Naive B cell (primary cell): ENCODE measurements at regions not wholly inside any gene's neighbourhood (a gene's known extent, or its start where the extent isn't known, plus 50 kb on each side); places are given as distances from the start of the nearest gene placed in this dataset.

ENCODE experiments used
- ATAC-seq, 2 donors: fragments of 150-1000 bp; cut with Tn5 transposase; 2 replicates each; pipeline ENCODE4 v1.10.0; 2021; ENCODE audit warnings: low read depth in 2 of 2, mild to moderate bottlenecking in 2 of 2, moderate library complexity in 2 of 2
- DNase-seq: peaks from one replicate; pipeline ENCODE4 v3.0.0; 2022
- H3K27ac Mint-ChIP-seq, 6 donors: one replicate each; pipeline ENCODE4 v1.8.0; 2020 to 2022; ENCODE audit warnings: mild to moderate bottlenecking in 6 of 6, mixed read lengths in 6 of 6, moderate library complexity in 5 of 6, inconsistent platforms in 2 of 6
- H3K27me3 Mint-ChIP-seq, 3 donors: one replicate each; pipeline ENCODE4 v1.8.0; 2021 to 2022; ENCODE audit warnings: mixed read lengths in 3 of 3, mild to moderate bottlenecking in 1 of 3
- H3K36me3 Mint-ChIP-seq, 2 donors: one replicate each; pipeline ENCODE4 v1.8.0; 2020 to 2022; ENCODE audit warnings: mixed read lengths in 2 of 2, inconsistent platforms in 1 of 2, mild to moderate bottlenecking in 1 of 2
- H3K4me1 Mint-ChIP-seq, 3 donors: one replicate each; pipeline ENCODE4 v1.8.0; 2020 to 2022; ENCODE audit warnings: mixed read lengths in 3 of 3, inconsistent platforms in 1 of 3, mild to moderate bottlenecking in 1 of 3, moderate library complexity in 1 of 3
- H3K4me3 Mint-ChIP-seq, 8 donors: one replicate each; pipeline ENCODE4 v1.8.0; 2020 to 2022; ENCODE audit warnings: mild to moderate bottlenecking in 8 of 8, mixed read lengths in 8 of 8, moderate library complexity in 8 of 8, inconsistent platforms in 2 of 8
- H3K9me3 Mint-ChIP-seq, 7 donors: one replicate each; pipeline ENCODE4 v1.8.0; 2020 to 2022; ENCODE audit warnings: mixed read lengths in 7 of 7, mild to moderate bottlenecking in 5 of 7, inconsistent platforms in 2 of 7, moderate library complexity in 1 of 7

- H3K27ac Mint-ChIP-seq: no peak overlapping the region
- H3K4me3 Mint-ChIP-seq: no peak overlapping the region
Observed at GRCh38 chr5:71954329-71954728, 152.9 kb upstream of the MAP1B start.

DNA sequence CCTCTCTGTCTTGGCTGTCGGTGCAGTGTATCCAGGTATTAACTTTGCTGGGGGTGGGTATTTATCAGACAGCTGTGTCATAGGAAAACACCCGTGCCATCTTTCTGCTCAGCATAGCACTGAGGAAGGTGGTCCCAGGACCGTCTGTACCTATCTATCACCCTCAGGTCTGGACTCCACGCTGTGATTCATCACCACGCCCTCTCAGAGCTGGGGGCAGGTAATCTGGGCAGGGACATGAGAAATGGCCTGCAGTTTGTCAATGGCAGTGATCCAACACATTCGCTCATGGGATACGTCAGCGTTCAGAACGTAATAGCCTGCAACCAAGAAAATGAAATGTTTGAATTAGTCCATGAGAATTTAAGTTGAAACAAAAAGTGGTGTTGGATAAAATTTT is 151.6 kb upstream of the MAP1B start:
- no peak for DNase-seq

More at GRCh38 chr5:71954329-71954728, 152.9 kb upstream of the MAP1B start:
- Mint-ChIP-seq H3K36me3 (no peaks in the 10 kb centered on the region), H3K9me3 (peaks cover 0 to 22% (median 4%) of the 10 kb centered on the region in 7 donors), H3K27me3 (peaks cover 8 to 22% (median 10%) of the 10 kb centered on the region in 3 donors), H3K4me1 (no peaks in the 10 kb centered on the region)
- ATAC-seq (no peak), DNase-seq (no peak)

GRCh38 chr5:71957292-71957898 is 149.9 kb upstream of the MAP1B start:
- H3K4me3 Mint-ChIP-seq: no peak overlapping the region

More for the DNA sequence above, 151.6 kb upstream of the MAP1B start:
- peaks cover 8 to 22% (median 10%) of the 10 kb centered on the region in 3 donors for H3K27me3 Mint-ChIP-seq
- no peak overlapping the region for H3K4me3 Mint-ChIP-seq
- peaks cover 0 to 18% (median 2%) of the 10 kb centered on the region in 7 donors for H3K9me3 Mint-ChIP-seq
- no peak for ATAC-seq
- H3K36me3 Mint-ChIP-seq: no peaks in the 10 kb centered on the region
- H3K4me1 Mint-ChIP-seq: no peaks in the 10 kb centered on the region
- no peak overlapping the region for H3K27ac Mint-ChIP-seq

DNA sequence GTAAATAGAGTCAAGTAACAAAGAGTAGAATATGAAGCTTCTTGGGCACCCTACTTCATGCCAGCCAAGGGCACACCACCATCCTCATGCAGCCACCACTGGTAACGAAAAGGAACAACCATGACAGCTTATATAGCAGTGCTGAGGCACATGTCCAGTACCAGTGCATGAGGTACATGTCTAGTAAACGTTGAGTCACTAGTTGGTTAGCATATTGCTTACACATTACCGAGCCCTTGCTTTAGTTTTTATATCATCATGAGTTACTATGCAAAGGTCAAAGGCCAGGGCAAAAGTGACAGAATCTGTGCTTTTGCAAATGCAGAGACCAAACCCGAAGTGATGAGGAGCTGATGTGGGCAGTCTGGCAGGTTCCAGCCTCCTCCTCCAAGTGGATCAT is 147.1 kb upstream of the MAP1B start:
- DNase-seq: no peak
- no peaks in the 10 kb centered on the region for H3K36me3 Mint-ChIP-seq
- no peak for ATAC-seq
- H3K4me1 Mint-ChIP-seq: no peaks in the 10 kb centered on the region
- peaks cover under 1 to 13% (median 11%) of the 10 kb centered on the region in 3 donors for H3K27me3 Mint-ChIP-seq
- peaks cover 0 to 5% (median 2%) of the 10 kb centered on the region in 7 donors for H3K9me3 Mint-ChIP-seq
- no peak overlapping the region for H3K27ac Mint-ChIP-seq
- H3K4me3 Mint-ChIP-seq: no peak overlapping the region

More at GRCh38 chr5:71957292-71957898, 149.9 kb upstream of the MAP1B start:
- Mint-ChIP-seq H3K9me3 (peaks cover 0 to 8% (median 0%) of the 10 kb centered on the region in 7 donors), H3K4me1 (no peaks in the 10 kb centered on the region), H3K27ac (no peak overlapping the region), H3K36me3 (no peaks in the 10 kb centered on the region), H3K27me3 (peaks cover 8 to 20% (median 10%) of the 10 kb centered on the region in 3 donors)
- no peak for DNase-seq
- ATAC-seq: no peak

DNA sequence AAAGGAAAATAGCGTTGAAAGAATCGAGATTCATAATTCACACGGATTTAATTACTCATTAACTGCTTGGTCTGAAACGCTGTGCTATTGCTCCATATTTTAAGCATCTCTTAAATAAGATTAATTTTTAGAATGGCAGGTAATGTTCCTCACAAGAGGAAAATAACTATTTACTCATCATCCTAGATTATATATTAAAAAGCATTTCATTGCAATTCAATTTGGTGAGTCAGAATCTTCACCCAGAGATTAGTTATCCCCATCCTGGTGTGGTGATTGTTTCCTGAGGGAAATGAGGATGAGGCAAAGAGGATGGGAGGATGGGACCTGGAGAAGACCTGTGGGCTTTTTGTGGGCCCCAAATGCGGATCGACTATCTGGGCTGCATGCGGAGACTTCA is 145.5 kb upstream of the MAP1B start:
- no peak overlapping the region for H3K4me3 Mint-ChIP-seq
- H3K27me3 Mint-ChIP-seq: peaks cover 0 to 15% (median 10%) of the 10 kb centered on the region in 3 donors
- H3K4me1 Mint-ChIP-seq: no peaks in the 10 kb centered on the region
- ATAC-seq (no peak), DNase-seq (no peak)
- no peak overlapping the region for H3K27ac Mint-ChIP-seq
- H3K9me3 Mint-ChIP-seq: peaks cover 0 to 10% (median 4%) of the 10 kb centered on the region in 7 donors
- H3K36me3 Mint-ChIP-seq: no peaks in the 10 kb centered on the region

DNA sequence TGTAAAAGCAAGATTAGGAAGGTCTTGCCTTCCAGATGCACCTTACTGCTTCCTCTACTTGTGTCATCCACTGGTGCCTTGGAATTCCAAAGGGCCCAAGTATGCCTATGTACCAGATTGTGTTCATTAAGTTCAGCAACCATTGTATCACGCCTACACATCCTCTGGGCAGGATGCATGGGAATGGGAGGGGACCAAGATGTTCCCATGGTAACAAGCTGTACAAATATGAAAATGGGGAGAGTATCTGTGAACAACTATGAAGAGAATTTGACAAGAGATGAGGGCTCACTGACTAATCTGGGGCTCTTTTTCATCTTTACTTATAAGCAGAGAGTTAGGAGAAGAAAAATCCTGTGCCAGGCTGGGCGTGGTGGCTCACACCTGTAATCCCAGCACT is 137.8 kb upstream of the MAP1B start:
- Mint-ChIP-seq H3K4me1 (no peaks in the 10 kb centered on the region), H3K27me3 (peaks cover 10 to 30% (median 15%) of the 10 kb centered on the region in 3 donors), H3K36me3 (no peaks in the 10 kb centered on the region), H3K27ac (no peak overlapping the region), H3K9me3 (peaks cover 0 to 11% (median 0%) of the 10 kb centered on the region in 7 donors), H3K4me3 (no peak overlapping the region)
- no peak for ATAC-seq
- no peak for DNase-seq

GRCh38 chr5:71971862-71972261 is 135.4 kb upstream of the MAP1B start:
- ATAC-seq: no peak
- H3K27me3 Mint-ChIP-seq: peaks cover 13 to 32% (median 15%) of the 10 kb centered on the region in 3 donors
- H3K36me3 Mint-ChIP-seq: no peaks in the 10 kb centered on the region
- DNase-seq: no peak
- no peak overlapping the region for H3K27ac Mint-ChIP-seq
- no peak overlapping the region for H3K4me3 Mint-ChIP-seq
- peaks cover 0 to 7% (median 0%) of the 10 kb centered on the region in 7 donors for H3K9me3 Mint-ChIP-seq
- H3K4me1 Mint-ChIP-seq: no peaks in the 10 kb centered on the region

GRCh38 chr5:71972777-71973473 is 134.3 kb upstream of the MAP1B start:
- H3K9me3 Mint-ChIP-seq: peaks cover 0 to 7% (median 0%) of the 10 kb centered on the region in 7 donors

GRCh38 chr5:71973563-71973962 is 133.7 kb upstream of the MAP1B start:
- Mint-ChIP-seq H3K36me3 (no peaks in the 10 kb centered on the region), H3K27me3 (peaks cover 11 to 32% (median 15%) of the 10 kb centered on the region in 3 donors), H3K4me1 (no peaks in the 10 kb centered on the region), H3K9me3 (peaks cover 0 to 7% (median 0%) of the 10 kb centered on the region in 7 donors), H3K4me3 (no peak overlapping the region), H3K27ac (no peak overlapping the region)
- ATAC-seq (no peak), DNase-seq (no peak)

More at GRCh38 chr5:71972777-71973473, 134.3 kb upstream of the MAP1B start:
- H3K27ac Mint-ChIP-seq: no peak overlapping the region
- ATAC-seq (no peak), DNase-seq (no peak)
- H3K4me3 Mint-ChIP-seq: no peak overlapping the region
- H3K27me3 Mint-ChIP-seq: peaks cover 14 to 32% (median 15%) of the 10 kb centered on the region in 3 donors
- H3K4me1 Mint-ChIP-seq: no peaks in the 10 kb centered on the region
- H3K36me3 Mint-ChIP-seq: no peaks in the 10 kb centered on the region

GRCh38 chr5:71974165-71974564 is 133.1 kb upstream of the MAP1B start:
- Mint-ChIP-seq H3K4me1 (no peaks in the 10 kb centered on the region), H3K27ac (no peak overlapping the region), H3K9me3 (peaks cover 0 to 7% (median 0%) of the 10 kb centered on the region in 7 donors), H3K4me3 (no peak overlapping the region), H3K27me3 (peaks cover 11 to 32% (median 14%) of the 10 kb centered on the region in 3 donors), H3K36me3 (no peaks in the 10 kb centered on the region)
- ATAC-seq (no peak), DNase-seq (no peak)

DNA sequence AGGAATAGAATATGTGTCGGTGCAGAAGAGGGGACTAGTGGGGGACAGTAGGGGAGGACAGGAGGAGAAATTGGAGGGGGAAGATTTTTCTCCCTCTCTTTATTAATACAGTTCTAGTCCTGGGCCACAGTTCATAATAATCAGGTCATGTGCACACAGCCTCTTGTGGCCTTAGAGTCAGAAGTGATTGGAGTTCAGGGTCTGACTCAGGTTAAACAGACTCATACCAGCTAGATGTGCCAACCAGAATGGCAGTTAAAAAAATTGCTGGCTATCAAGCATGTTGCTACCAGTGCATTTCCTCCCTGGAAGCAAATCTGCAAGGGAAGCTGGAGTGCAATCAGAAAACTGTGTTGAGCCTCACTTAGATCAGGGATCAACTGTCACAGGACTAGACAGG is 132.7 kb upstream of the MAP1B start:
- Mint-ChIP-seq H3K4me3 (no peak overlapping the region), H3K36me3 (no peaks in the 10 kb centered on the region), H3K27me3 (peaks cover 8 to 28% (median 10%) of the 10 kb centered on the region in 3 donors), H3K9me3 (peaks cover 0 to 7% (median 0%) of the 10 kb centered on the region in 7 donors), H3K4me1 (no peaks in the 10 kb centered on the region), H3K27ac (no peak overlapping the region)
- ATAC-seq (no peak), DNase-seq (no peak)

DNA sequence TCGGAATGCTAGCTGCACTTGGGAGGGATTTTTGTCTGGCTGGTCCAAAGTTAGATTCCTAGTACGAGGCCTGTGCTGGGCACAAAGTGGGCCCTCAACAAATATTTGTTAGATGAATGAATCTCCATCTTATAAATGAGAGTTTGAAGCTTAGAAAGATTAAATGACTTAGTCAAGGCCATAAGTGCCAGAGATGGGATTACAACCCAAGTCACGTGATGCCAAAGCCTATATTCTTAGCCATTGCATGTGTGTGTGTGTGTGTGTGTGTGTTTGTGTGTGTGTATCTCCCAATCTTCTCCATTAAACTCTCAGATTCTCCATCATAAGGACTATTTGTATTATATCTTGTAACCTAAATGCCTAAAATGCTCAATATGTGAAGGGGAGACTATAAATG is 130.8 kb upstream of the MAP1B start:
- Mint-ChIP-seq H3K4me1 (no peaks in the 10 kb centered on the region), H3K27ac (no peak overlapping the region), H3K4me3 (no peak overlapping the region), H3K9me3 (peaks cover 2 to 9% (median 5%) of the 10 kb centered on the region in 7 donors), H3K36me3 (no peaks in the 10 kb centered on the region), H3K27me3 (peaks cover 8 to 28% (median 8%) of the 10 kb centered on the region in 3 donors)
- ATAC-seq (no peak), DNase-seq (no peak)

- Mint-ChIP-seq H3K9me3 (peaks cover under 1 to 17% (median 11%) of the 10 kb centered on the region in 7 donors), H3K36me3 (peaks cover 0 to 5% of the 10 kb centered on the region in 2 donors), H3K27me3 (peaks cover 1 to 21% (median 8%) of the 10 kb centered on the region in 3 donors), H3K27ac (no peak overlapping the region), H3K4me1 (no peaks in the 10 kb centered on the region), H3K4me3 (no peak overlapping the region)
- DNase-seq (no peak), ATAC-seq (no peak)
Observed at GRCh38 chr5:71977311-71977710, 130.0 kb upstream of the MAP1B start.

- Mint-ChIP-seq H3K27me3 (peaks cover 0 to 15% (median 8%) of the 10 kb centered on the region in 3 donors), H3K9me3 (peaks cover 6 to 26% (median 18%) of the 10 kb centered on the region in 7 donors), H3K4me1 (no peaks in the 10 kb centered on the region), H3K36me3 (peaks cover 0 to 14% of the 10 kb centered on the region in 2 donors), H3K4me3 (no peak overlapping the region), H3K27ac (no peak overlapping the region)
- DNase-seq: no peak
- ATAC-seq: no peak
Observed at GRCh38 chr5:71978216-71978615, 129.1 kb upstream of the MAP1B start.
